ENCODE measurements at regions not wholly inside any gene's neighbourhood (a gene's known extent, or its start where the extent isn't known, plus 50 kb on each side); places are given as distances from the start of the nearest gene placed in this dataset.

DNA sequence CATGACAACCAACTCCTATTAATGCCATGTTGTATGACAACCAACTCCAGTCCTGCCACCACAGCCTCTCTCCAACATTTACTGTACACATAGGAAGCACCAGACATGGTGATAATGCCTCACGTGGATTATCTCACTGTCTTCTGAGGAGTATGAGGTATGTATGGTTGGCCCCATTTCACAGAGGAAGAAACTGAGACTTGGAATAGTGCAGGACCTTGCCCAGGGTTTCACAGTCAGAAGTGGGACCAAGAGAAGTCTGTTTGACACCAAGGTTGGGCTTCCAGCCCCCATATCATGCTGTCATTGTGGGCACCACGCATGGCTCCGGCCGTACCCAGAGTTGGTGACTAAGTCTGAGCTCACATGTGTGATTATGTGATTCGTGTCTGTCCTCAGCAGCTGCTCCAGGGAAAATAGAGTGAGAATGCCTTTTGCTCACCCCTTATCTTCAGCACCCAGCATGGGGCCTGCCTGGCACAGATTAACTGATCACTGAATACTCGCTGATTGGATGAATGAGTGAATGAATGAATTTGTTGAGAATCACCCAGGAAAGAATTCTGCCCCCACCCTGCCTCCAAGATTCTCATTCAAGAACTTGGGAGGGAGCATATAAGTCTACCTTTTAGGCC is 204.1 kb upstream of the NLRP1 start:
- no peak for DNase-seq

DNA sequence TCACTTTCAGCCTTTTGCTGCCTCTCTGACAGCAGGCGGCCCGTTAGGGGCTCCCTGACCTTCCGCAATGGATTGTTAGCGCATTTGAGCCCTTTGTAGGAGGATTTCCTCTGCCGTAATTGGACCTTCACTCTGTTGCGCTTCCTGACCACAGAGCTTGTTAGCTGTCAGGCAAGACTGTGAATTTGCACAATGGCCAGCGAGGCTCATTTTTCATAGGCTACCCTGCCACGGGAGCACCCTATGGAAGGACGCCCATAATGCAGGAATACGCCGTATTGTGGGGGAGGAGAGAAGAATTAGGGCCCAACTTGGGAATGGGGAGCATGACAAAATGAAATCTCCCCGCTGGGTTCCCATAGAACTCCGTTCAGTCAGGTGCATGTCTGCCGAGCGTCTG is 205.2 kb upstream of the NLRP1 start:
- DNase-seq, result no peak

GRCh38 chr17:5793157-5793556 is 208.8 kb upstream of the NLRP1 start:
- no peak for DNase-seq

GRCh38 chr17:5793899-5794298 is 209.6 kb upstream of the NLRP1 start:
- DNase-seq, result no peak

DNA sequence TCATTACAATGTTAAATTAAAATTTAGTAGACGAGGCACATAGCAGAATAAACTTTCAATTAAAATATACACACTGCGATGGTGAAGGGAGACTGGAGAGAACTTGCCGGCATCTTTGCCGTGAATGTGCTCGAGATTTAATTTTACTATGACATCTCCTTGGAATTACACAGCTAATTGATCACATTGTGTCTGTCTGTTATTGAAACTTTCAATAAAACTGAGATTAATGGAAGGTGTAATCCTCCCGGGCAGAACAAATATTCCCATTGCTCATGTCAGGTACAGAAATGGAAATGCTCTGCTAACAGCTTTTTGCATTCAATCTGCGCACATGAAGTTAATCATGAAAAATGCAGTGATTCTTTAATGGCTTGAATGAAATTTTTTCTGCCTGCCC is 210.1 kb upstream of the NLRP1 start:
- DNase-seq, result no peak

GRCh38 chr17:5794881-5795506 is 210.7 kb upstream of the NLRP1 start:
- no peak for DNase-seq

- DNase-seq, result no peak
Measured at GRCh38 chr17:5797447-5798050, 213.2 kb upstream of the NLRP1 start.

DNA sequence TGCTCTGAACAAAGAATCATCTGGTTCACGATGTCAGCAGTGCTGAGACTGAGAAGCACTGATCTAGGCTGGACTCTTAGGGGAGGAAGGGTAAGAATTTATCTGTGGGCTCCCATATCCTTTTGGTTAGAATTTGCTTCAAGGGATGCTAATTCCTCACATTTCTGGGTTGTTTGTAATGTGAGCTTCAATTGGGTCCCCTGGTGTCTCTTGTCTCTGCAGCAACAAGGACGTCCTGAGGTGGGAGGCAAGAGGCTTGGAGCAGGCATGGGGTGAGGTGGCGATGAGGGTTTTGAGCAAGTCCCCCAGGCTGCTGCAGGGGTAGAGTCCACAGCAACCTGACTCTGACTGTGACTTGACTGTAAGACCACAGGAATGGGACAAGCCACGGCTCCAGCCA is 213.8 kb upstream of the NLRP1 start:
- DNase-seq, result no peak

DNA sequence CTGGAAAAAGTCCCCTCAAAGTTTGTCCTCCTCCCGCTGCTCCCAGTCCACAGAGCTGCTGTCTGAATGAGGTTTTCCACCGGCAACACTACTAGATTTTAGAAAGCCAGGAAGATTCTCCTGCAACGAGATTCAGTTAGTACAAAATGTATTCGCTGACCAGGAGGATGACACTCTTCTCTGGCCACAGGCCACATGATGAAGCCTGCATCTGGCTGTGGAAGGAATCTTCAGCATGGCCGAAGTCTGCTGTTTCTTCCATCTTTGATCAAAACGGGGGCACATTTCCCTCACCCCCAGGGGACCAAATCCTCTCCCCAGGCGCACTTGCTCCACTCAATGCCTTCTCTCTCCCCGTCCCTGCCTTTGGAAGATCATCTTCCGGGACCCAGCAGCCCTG is 215.8 kb upstream of the NLRP1 start:
- DNase-seq, result no peak

GRCh38 chr17:5800646-5801045 is 216.3 kb upstream of the NLRP1 start:
- DNase-seq, result no peak

GRCh38 chr17:5804251-5804650 is 219.9 kb upstream of the NLRP1 start:
- DNase-seq, result no peak

GRCh38 chr17:5809056-5809455 is 224.7 kb upstream of the NLRP1 start:
- no peak for DNase-seq

DNA sequence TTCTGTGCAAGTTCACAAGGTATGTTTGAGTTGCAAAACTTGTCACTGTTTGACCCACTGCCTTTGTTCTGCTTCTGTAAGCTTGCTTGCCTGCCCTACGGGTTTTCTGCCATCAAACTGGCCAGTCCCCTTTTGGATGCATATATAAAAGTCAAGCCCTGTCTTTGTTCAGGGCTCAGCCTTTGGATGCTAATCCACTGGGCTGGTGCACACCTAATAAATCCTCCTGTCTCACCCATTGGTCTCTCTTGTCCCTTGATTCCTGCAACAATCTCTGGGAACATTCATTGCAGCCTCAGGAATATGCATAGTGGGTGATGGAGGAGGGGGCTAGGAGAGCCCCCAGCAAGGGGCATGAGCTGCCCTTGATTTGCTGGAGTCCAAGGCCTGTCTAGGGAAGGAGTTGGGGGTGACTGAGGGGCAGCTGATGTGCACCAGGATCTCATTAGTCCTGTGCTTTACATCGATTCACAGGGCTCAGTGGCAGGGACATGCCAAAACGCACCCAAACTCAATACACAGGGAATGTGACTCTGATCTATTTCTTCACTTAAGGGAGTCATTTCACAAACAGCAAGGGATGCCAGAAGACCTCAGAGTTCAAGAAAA is 225.4 kb upstream of the NLRP1 start:
- no peak for DNase-seq

- no peak for DNase-seq
Measured at GRCh38 chr17:5812590-5812989, 228.3 kb upstream of the NLRP1 start.

DNA sequence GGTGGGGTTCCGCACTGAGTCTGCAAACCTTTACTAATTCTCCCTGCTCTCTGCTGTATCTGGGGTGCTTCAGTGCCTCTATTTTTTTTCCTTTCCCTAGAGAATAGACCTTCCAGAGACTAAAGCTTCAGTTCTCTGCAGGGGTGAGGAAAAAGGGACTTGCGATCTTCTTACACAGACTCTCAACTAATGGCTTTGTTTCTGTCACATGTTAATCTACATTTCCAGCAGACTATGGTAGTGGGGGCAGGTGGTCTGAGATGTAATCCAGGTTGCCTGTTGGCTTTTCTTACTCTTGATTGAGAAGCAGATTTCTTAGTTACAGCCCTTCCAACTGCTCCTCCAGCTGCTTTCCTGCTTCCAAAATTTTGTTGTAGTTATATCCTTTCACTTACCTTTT is 229.0 kb upstream of the NLRP1 start:
- no peak for DNase-seq

DNA sequence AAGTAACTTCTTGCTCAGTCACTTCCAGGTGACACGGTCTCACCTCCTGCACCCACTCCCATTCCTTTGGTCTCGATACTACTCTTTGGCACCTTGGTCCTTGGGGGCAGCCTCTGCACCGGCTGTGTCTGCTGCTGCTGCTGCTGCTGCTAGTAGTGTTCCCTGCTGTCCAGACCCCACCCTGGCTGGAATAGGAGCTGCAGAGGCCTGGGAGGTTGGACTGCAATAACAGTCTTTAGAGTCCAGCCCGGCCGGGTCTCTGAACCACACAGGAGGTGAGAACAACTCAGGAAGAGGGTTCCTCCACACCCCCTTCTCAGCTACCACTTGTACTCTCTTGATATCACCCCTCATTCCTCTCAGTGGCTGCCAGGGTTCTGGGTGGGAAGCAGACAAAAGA is 231.1 kb upstream of the NLRP1 start:
- no peak for DNase-seq

- DNase-seq, result no peak
Measured at GRCh38 chr17:5816491-5817070, 232.3 kb upstream of the NLRP1 start.

GRCh38 chr17:5817475-5818395 is 233.4 kb upstream of the NLRP1 start:
- no peak for DNase-seq

DNA sequence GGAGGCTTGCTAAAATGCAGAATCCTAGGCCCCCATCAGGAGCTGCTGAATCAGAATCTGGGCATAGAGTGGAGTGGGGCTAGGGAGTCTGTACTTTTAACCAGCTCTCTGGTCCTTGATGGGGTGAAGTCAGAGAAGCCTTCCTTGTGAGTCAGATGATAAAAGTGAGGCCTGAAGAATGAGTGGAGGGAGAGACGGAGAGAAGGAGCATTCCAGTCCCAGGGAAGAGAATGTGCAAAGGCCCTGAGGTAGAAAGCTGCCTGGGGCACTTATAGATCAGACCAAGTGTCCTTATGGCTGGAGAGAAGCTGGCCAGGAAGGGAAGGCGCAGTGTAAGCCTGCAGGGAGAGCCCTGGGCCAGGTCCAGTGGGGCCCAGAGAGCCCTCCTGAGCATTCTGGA is 235.1 kb upstream of the NLRP1 start:
- DNase-seq, result no peak

GRCh38 chr17:5819921-5820685 is 235.8 kb upstream of the NLRP1 start:
- no peak for DNase-seq

DNA sequence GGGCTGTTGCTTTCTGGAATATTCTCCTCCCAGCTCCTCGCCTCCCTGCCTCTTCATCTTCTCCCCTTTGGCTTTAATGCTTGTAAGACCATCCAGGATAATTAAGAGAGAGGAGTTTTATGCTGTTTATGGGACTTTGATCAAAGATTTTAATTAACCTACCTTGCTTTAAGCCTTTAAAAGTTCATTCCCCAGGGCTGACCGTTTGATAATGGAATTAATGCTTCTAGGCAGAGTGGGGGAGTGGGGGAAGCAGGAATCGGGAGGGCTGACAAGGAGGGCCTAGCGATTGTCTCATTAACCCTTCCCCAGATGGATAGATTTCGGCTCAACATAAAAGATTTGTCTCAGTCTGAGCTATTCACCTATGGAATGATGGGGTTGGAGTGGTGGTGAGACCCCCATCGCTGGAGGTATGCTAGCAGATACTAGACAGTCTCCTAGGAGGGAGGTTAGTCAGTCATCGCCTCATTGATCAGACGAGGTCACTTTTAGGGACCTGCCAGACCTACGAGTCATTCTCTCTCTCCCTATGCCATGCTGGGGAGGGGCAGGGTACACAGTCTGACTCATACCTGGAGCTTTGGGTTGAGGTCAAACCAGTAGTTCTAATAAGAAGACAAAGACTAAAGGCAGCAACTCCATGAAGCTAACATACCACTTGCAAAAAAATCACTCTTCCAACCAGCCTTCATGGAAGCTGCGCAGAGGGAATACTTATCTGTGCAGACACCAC is 236.6 kb upstream of the NLRP1 start:
- no peak for DNase-seq
